Smooth muscle cell (in vitro differentiated cells): ENCODE measurements at regions not wholly inside any gene's neighbourhood (a gene's known extent, or its start where the extent isn't known, plus 50 kb on each side); places are given as distances from the start of the nearest gene placed in this dataset.

ENCODE experiments used
- DNase-seq: peaks from one replicate; lab custom pipeline; 2025; ENCODE audit not compliant: unreplicated experiment; lab: John Stamatoyannopoulos, UW
- H2AFZ ChIP-seq: fragments of 200-600 bp; sonication (generic); 2 replicates; pipeline ENCODE4 v1.6.0; 2016; ENCODE audit warnings: antibody characterized with exemption, low read depth, mild to moderate bottlenecking
- H3F3A ChIP-seq: fragments of 200-600 bp; sonication (generic); 2 replicates; pipeline ENCODE4 v1.6.0; 2017; ENCODE audit warnings: antibody characterized with exemption, low read depth
- H3K27ac ChIP-seq: fragments of 200-600 bp; sonication (generic); 2 replicates; pipeline ENCODE4 v1.5.1; 2016; ENCODE audit warnings: low read depth, mild to moderate bottlenecking
- H3K27me3 ChIP-seq: fragments of 200-600 bp; sonication (generic); 2 replicates; pipeline ENCODE4 v1.6.1; 2016; ENCODE audit warnings: low read depth, mild to moderate bottlenecking
- H3K36me3 ChIP-seq: fragments of 200-600 bp; sonication (generic); 2 replicates; pipeline ENCODE4 v1.5.1; 2016; ENCODE audit warnings: low read depth
- H3K4me1 ChIP-seq: fragments of 200-600 bp; sonication (generic); 2 replicates; pipeline ENCODE4 v1.5.1; 2016; ENCODE audit warnings: low read depth
- H3K4me2 ChIP-seq: fragments of 200-600 bp; sonication (generic); 2 replicates; pipeline ENCODE4 v1.6.0; 2016; ENCODE audit warnings: mild to moderate bottlenecking
- H3K4me3 ChIP-seq: fragments of 200-600 bp; sonication (generic); 2 replicates; pipeline ENCODE4 v1.5.1; 2016; ENCODE audit warnings: mild to moderate bottlenecking
- H3K79me2 ChIP-seq: fragments of 200-600 bp; sonication (generic); 2 replicates; pipeline ENCODE4 v1.6.0; 2016; ENCODE audit warnings: low read depth, mild to moderate bottlenecking
- H3K9ac ChIP-seq: fragments of 200-600 bp; sonication (generic); 2 replicates; pipeline ENCODE4 v1.6.0; 2016; ENCODE audit warnings: low read depth
- H3K9me3 ChIP-seq: fragments of 200-600 bp; sonication (generic); replicated peaks from 2 replicates; pipeline ENCODE4 v1.5.1; 2016; ENCODE audit warnings: low read depth
- H4K20me1 ChIP-seq: fragments of 200-600 bp; sonication (generic); 2 replicates; pipeline ENCODE4 v1.6.0; 2016; ENCODE audit warnings: low read depth
- WGBS: methylation state at CpG from one replicate; pipeline ENCODE4 v1.1.7; 2016; ENCODE audit warnings: low lambda C conversion rate; 5-methylcytosine and 5-hydroxymethylcytosine counted together
- TF ChIP-seq, protein P1 (sequence below): fragments of 200-600 bp; sonication (generic); IDR thresholded peaks from 2 replicates; pipeline ENCODE4 v1.5.1; 2017; ENCODE audit warnings: borderline replicate concordance, mild to moderate bottlenecking, antibody characterized with exemption; ENCODE audit not compliant: insufficient read depth, poor library complexity, severe bottlenecking

DNA sequence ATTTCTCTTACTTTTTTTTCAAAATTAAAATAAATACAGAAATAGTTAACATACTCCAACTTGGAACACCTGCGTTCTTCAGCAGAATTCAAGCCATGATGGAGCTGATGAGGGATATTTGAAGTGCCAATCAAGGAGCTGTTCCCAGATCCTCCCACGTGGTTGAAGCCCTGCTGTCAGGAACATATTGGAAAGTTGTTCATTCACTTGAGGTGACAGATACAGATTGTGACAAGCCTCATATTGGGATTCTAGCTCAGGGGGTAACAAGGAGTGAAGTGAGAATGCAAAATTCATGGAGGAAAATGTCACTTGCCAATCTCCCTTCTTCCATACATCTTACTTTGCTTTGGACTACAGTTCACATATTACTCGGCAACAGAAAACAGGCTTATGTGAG lies 2670.8 kb downstream of the PCDH7 start:
- H2AFZ ChIP-seq = no peak overlapping the region
- WGBS = 82% methylated on average over 3 of the region's 3 CpGs
- no peak overlapping the region for H3K27ac ChIP-seq
- H3K9me3 ChIP-seq = no peaks in the 10 kb centered on the region
- no peak overlapping the region for H3K4me3 ChIP-seq
- H3F3A ChIP-seq = no peaks in the 10 kb centered on the region
- no peaks in the 10 kb centered on the region for H3K4me1 ChIP-seq
- H3K36me3 ChIP-seq = no peaks in the 10 kb centered on the region
- H3K4me2 ChIP-seq = no peak overlapping the region
- no peaks in the 10 kb centered on the region for H3K79me2 ChIP-seq
- DNase-seq = no peak
- H3K9ac ChIP-seq = no peak overlapping the region
- no peaks in the 10 kb centered on the region for H4K20me1 ChIP-seq
- TF ChIP-seq, protein P1, sequence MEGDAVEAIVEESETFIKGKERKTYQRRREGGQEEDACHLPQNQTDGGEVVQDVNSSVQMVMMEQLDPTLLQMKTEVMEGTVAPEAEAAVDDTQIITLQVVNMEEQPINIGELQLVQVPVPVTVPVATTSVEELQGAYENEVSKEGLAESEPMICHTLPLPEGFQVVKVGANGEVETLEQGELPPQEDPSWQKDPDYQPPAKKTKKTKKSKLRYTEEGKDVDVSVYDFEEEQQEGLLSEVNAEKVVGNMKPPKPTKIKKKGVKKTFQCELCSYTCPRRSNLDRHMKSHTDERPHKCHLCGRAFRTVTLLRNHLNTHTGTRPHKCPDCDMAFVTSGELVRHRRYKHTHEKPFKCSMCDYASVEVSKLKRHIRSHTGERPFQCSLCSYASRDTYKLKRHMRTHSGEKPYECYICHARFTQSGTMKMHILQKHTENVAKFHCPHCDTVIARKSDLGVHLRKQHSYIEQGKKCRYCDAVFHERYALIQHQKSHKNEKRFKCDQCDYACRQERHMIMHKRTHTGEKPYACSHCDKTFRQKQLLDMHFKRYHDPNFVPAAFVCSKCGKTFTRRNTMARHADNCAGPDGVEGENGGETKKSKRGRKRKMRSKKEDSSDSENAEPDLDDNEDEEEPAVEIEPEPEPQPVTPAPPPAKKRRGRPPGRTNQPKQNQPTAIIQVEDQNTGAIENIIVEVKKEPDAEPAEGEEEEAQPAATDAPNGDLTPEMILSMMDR = no peak
- no peaks in the 10 kb centered on the region for H3K27me3 ChIP-seq

DNA sequence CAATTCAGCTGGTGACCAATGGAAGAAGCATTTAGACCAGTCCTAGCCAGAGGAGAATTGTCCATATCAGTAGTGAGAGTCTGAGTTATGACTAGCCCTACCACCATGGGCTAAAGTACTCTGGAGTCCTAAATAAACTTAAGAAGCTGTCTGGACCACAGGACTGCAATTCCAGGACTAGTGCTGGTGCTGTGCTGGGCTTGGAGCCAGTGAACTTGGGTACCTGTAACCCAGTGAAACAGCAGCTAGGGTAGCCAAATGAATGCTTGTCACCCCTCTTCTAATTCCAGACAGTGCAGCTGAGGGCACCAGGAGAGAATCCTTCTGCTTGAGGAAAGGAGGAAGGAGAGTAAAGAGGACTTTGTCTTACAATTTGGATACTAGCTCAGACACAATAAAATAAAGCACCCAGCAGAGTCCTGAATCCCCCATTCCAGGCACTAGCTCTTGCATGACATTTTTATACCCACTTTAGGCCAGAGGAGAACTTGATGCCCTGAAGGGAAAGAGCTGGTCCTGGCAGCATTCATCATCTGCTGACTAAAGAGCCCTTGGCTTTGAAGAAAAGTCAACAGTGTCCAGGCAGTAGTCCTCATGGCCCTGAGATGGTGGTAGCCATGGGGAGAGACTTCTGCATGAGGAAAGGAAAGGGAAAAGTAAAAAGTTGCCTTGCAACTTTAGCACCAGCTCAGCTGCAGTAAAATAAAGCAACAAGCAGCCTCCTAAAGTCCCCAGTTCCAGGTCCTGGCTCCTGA lies 2675.7 kb downstream of the PCDH7 start:
- Histone ChIP-seq H3K27ac (no peak overlapping the region), H3F3A (no peaks in the 10 kb centered on the region), H2AFZ (no peak overlapping the region), H3K9ac (no peak overlapping the region), H3K79me2 (no peaks in the 10 kb centered on the region), H3K27me3 (no peaks in the 10 kb centered on the region), H3K36me3 (no peaks in the 10 kb centered on the region), H3K4me2 (no peak overlapping the region), H3K9me3 (no peaks in the 10 kb centered on the region), H3K4me1 (no peaks in the 10 kb centered on the region), H3K4me3 (no peak overlapping the region), H4K20me1 (no peaks in the 10 kb centered on the region)
- no peak for DNase-seq
- TF ChIP-seq, protein P1 = no peak

DNA sequence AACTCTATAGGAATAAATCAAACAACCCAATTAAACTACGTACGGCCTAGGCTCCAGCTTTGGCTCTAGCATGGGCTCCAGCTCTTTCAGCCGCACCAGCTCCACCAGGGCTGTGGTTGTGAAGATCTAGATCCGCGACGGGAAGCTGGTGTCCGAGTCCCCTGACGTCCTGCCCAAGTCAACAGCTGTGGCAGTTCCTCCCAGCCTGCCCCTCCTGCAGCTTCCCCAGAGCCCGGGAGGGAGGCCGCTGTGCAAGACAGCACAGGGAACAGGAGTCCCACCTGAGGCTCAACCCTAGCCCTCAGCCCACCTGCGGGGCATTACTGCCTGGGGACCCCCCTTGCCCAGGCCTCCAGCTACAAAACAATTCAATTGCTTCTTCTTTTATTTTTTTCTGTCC lies 2680.3 kb downstream of the PCDH7 start:
- WGBS = 96% methylated on average over 11 of the region's 11 CpGs
- no peaks in the 10 kb centered on the region for H3K27me3 ChIP-seq

More for the DNA sequence above, 2680.3 kb downstream of the PCDH7 start:
- no peak overlapping the region for H3K4me3 ChIP-seq
- no peak overlapping the region for H3K4me2 ChIP-seq
- no peaks in the 10 kb centered on the region for H3K9me3 ChIP-seq
- no peak overlapping the region for H3K27ac ChIP-seq
- H3K79me2 ChIP-seq = no peaks in the 10 kb centered on the region
- H3K4me1 ChIP-seq = no peaks in the 10 kb centered on the region
- H3K36me3 ChIP-seq = no peaks in the 10 kb centered on the region
- TF ChIP-seq, protein P1 = no peak
- H3K9ac ChIP-seq = no peak overlapping the region
- no peak for DNase-seq
- no peaks in the 10 kb centered on the region for H3F3A ChIP-seq
- no peak overlapping the region for H2AFZ ChIP-seq
- no peaks in the 10 kb centered on the region for H4K20me1 ChIP-seq
